NCI-H446 (cell line): ENCODE measurements at regions not wholly inside any gene's neighbourhood (a gene's known extent, or its start where the extent isn't known, plus 50 kb on each side); places are given as distances from the start of the nearest gene placed in this dataset.
"Not testable (repeated sequence)": the region's sequence is repeated elsewhere in the genome, so short reads cannot be mapped to it uniquely, and the experiment has no call there.

Source experiments
- DNase-seq, 2 experiments: peaks; one replicate each; lab custom pipeline; 2025; lab: John Stamatoyannopoulos, UW

- no peak for DNase-seq
Measured at GRCh38 chr2:175686002-175686401, 316.1 kb downstream of the LNPK start.

- DNase-seq = no peak
Measured at GRCh38 chr2:175684466-175684865, 317.6 kb downstream of the LNPK start.

GRCh38 chr2:175679728-175680127 is 322.3 kb downstream of the LNPK start:
- DNase-seq = no peak

- DNase-seq = no peak
Measured at GRCh38 chr2:175679231-175679630, 322.8 kb downstream of the LNPK start.

GRCh38 chr2:175677880-175678279 is 324.2 kb downstream of the LNPK start:
- no peak for DNase-seq

- DNase-seq = no peak
Measured at GRCh38 chr2:175676813-175677212, 325.3 kb downstream of the LNPK start.

- not testable (repeated sequence) for DNase-seq
Measured at GRCh38 chr2:175668804-175669203, 333.3 kb downstream of the LNPK start.

- DNase-seq = no peak
Measured at GRCh38 chr2:175662335-175662734, 339.7 kb downstream of the LNPK start.

- DNase-seq = no peak
Measured at GRCh38 chr2:175648577-175649063, 353.4 kb downstream of the LNPK start.

- DNase-seq = no peak
Measured at GRCh38 chr2:175647058-175647457, 355.0 kb downstream of the LNPK start.

- DNase-seq = no peak
Measured at GRCh38 chr2:175640655-175641054, 361.4 kb downstream of the LNPK start.

- DNase-seq = no peak
Measured at GRCh38 chr2:175633227-175633626, 368.8 kb downstream of the LNPK start.

GRCh38 chr2:175631245-175631623 is 370.8 kb downstream of the LNPK start:
- DNase-seq = no peak

GRCh38 chr2:175630280-175631244 is 371.5 kb downstream of the LNPK start:
- no peak for DNase-seq

GRCh38 chr2:175628243-175628642 is 373.8 kb downstream of the LNPK start:
- no peak for DNase-seq

- no peak for DNase-seq
Measured at GRCh38 chr2:175627405-175627804, 374.7 kb downstream of the LNPK start.

GRCh38 chr2:175626796-175627195 is 375.3 kb downstream of the LNPK start:
- no peak for DNase-seq

GRCh38 chr2:175624785-175625184 is 377.3 kb downstream of the LNPK start:
- no peak for DNase-seq

- no peak for DNase-seq
Measured at GRCh38 chr2:175624211-175624761, 377.8 kb downstream of the LNPK start.

GRCh38 chr2:175621821-175622220 is 380.2 kb downstream of the LNPK start:
- DNase-seq = no peak

- no peak for DNase-seq
Measured at GRCh38 chr2:175620106-175620505, 382.0 kb downstream of the LNPK start.

GRCh38 chr2:175619179-175620045 is 382.7 kb downstream of the LNPK start:
- no peak for DNase-seq
